Suprapubic skin (tissue), 4 donors: ENCODE measurements at regions not wholly inside any gene's neighbourhood (a gene's known extent, or its start where the extent isn't known, plus 50 kb on each side); places are given as distances from the start of the nearest gene placed in this dataset.

ENCODE experiments used
- DNase-seq, 2 donors: peaks; one replicate each; pipeline ENCODE4 v3.0.0-alpha.2; 2019; ENCODE audit warnings: low spot score in 2 of 2
- H3K27ac ChIP-seq: fragments of 200-600 bp; sonication (generic); one replicate; pipeline ENCODE4 v1.5.1; 2019
- H3K27me3 ChIP-seq: fragments of 200-600 bp; sonication (generic); one replicate; pipeline ENCODE4 v1.5.1; 2019
- H3K36me3 ChIP-seq: fragments of 200-600 bp; sonication (generic); one replicate; pipeline ENCODE4 v1.5.1; 2019
- H3K4me1 ChIP-seq: fragments of 200-600 bp; sonication (generic); one replicate; pipeline ENCODE4 v1.5.1; 2019
- H3K4me3 ChIP-seq: fragments of 200-600 bp; sonication (generic); one replicate; pipeline ENCODE4 v1.5.1; 2019; ENCODE audit warnings: mild to moderate bottlenecking
- H3K9me3 ChIP-seq: fragments of 200-600 bp; sonication (generic); one replicate; pipeline ENCODE4 v1.5.1; 2019
- CTCF ChIP-seq, 2 donors: fragments of 200-600 bp in 1 of 2; fragments of 450-650 bp in 1 of 2; sonication (generic) in 1 of 2; IDR thresholded peaks; one replicate each; pipeline ENCODE4 v1.5.1; 2016 to 2019; ENCODE audit warnings: antibody characterized with exemption in 2 of 2, mild to moderate bottlenecking in 1 of 2, moderate library complexity in 1 of 2
- EP300 ChIP-seq: sonication (generic); formaldehyde crosslinking; IDR thresholded peaks from one replicate; pipeline ENCODE4 v1.6.1; 2017; ENCODE audit warnings: antibody characterized with exemption
- POLR2A ChIP-seq, 2 donors: fragments of 450-650 bp; IDR thresholded peaks; one replicate each; pipeline ENCODE4 v1.6.1; 2017; ENCODE audit warnings: antibody characterized with exemption in 2 of 2, mild to moderate bottlenecking in 2 of 2, moderate library complexity in 2 of 2
- POLR2AphosphoS5 ChIP-seq, 3 donors: sonication (generic); formaldehyde crosslinking; IDR thresholded peaks; one replicate each; pipeline ENCODE4 v1.6.1; 2017; ENCODE audit warnings: antibody characterized with exemption in 3 of 3
- WGBS: methylation state at CpG from one replicate; pipeline ENCODE4 v1.1.5; 2018; 5-methylcytosine and 5-hydroxymethylcytosine counted together

GRCh38 chr2:41886145-41886664 is 161.6 kb upstream of the PKDCC start:
- no peaks in the 10 kb centered on the region for H3K9me3 ChIP-seq
- no peaks in the 10 kb centered on the region for H3K4me1 ChIP-seq
- WGBS: 77% methylated on average over 2 of the region's 2 CpGs
- no peak overlapping the region for H3K27ac ChIP-seq
- DNase-seq: no peak
- no peak overlapping the region for H3K4me3 ChIP-seq
- TF ChIP-seq POLR2A (IDR thresholded peaks at IDR 0.05) (no peak), EP300 (no peak), POLR2AphosphoS5 (IDR thresholded peaks at IDR 0.05) (no peak), CTCF (IDR thresholded peaks at IDR 0.05) (no peak)
- no peaks in the 10 kb centered on the region for H3K27me3 ChIP-seq
- H3K36me3 ChIP-seq: no peaks in the 10 kb centered on the region

DNA sequence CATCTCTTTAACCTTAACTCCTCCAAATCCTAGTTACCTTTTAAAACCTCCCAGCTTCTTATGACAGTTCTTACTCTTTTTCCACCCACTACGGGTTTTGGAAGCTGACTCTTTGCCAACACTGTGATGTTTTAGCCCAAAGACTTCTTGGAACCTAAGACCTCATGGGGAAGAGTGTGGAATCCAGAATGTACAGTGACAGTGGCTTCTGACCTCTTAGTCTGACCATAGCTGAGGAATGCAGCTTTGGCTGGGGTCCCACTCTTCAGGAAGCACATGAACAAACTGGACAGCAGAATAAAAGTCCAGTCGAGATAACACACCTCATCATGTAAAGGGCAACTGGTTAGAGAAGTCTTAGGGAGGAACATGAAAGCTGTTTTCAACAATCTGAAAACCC is 161.1 kb upstream of the PKDCC start:
- Histone ChIP-seq H3K27ac (no peak overlapping the region), H3K27me3 (no peaks in the 10 kb centered on the region), H3K9me3 (no peaks in the 10 kb centered on the region), H3K4me1 (no peaks in the 10 kb centered on the region), H3K36me3 (no peaks in the 10 kb centered on the region), H3K4me3 (no peak overlapping the region)
- no peak for DNase-seq
- no peak for TF ChIP-seq POLR2AphosphoS5 (IDR thresholded peaks at IDR 0.05)
- TF ChIP-seq EP300: no peak
- TF ChIP-seq CTCF (IDR thresholded peaks at IDR 0.05): no peak
- no peak for TF ChIP-seq POLR2A (IDR thresholded peaks at IDR 0.05)
- 48% methylated on average over 2 of the region's 2 CpGs for WGBS

- H3K36me3 ChIP-seq: no peaks in the 10 kb centered on the region
- no peaks in the 10 kb centered on the region for H3K9me3 ChIP-seq
- WGBS: 80% methylated on average over 3 of the region's 3 CpGs
- no peaks in the 10 kb centered on the region for H3K27me3 ChIP-seq
- no peak overlapping the region for H3K27ac ChIP-seq
- no peak overlapping the region for H3K4me3 ChIP-seq
- TF ChIP-seq EP300 (no peak), POLR2AphosphoS5 (IDR thresholded peaks at IDR 0.05) (no peak), CTCF (IDR thresholded peaks at IDR 0.05) (no peak), POLR2A (IDR thresholded peaks at IDR 0.05) (no peak)
- H3K4me1 ChIP-seq: no peaks in the 10 kb centered on the region
- no peak for DNase-seq
Measured at GRCh38 chr2:41890341-41890740, 157.5 kb upstream of the PKDCC start.

- TF ChIP-seq POLR2AphosphoS5 (IDR thresholded peaks at IDR 0.05) (no peak), POLR2A (IDR thresholded peaks at IDR 0.05) (no peak), CTCF (IDR thresholded peaks at IDR 0.05) (no peak), EP300 (no peak)
- H3K27ac ChIP-seq: no peak overlapping the region
- no peaks in the 10 kb centered on the region for H3K27me3 ChIP-seq
- H3K9me3 ChIP-seq: no peaks in the 10 kb centered on the region
- DNase-seq: no peak
- no peaks in the 10 kb centered on the region for H3K36me3 ChIP-seq
- H3K4me1 ChIP-seq: no peaks in the 10 kb centered on the region
- no peak overlapping the region for H3K4me3 ChIP-seq
- WGBS: 69% methylated on average over 4 of the region's 4 CpGs
Measured at GRCh38 chr2:41892476-41892875, 155.3 kb upstream of the PKDCC start.

DNA sequence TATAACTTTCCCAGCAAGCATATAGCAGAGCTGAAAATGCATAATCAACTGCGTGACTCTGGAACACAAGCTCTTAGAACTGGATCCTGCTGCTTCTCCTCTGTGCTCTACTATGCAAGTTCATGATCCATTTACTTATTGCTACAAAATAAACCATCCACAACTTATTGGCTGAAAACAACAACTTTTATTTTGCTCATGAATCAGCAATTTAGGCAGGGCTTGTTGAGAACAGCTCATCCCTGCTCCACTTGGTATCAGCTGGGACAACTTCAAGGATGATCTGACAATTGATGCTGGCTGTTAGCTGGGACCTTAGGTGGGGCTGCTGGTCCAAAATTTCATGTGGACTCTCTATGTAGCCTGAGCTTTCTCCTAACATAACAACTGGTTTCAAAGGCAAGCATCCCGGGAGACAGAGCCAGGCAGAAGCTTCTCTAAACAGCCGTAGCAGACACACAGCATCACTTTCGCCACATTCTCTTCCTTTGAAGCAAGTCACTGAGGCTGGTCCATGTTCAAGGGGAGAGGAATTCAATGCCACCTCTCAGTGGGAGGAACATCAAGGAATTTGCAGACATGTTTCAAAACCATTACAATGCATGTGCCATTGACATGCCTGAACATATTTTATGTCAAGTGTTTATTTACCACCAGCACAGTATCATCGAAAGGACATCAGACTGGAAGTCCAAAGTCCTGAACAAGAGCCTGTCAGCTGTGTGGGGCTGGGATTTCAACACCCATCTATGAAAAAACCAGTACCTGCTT is 153.1 kb upstream of the PKDCC start:
- Histone ChIP-seq H3K4me3 (no peak overlapping the region), H3K9me3 (no peaks in the 10 kb centered on the region), H3K27ac (no peak overlapping the region), H3K4me1 (no peaks in the 10 kb centered on the region), H3K36me3 (no peaks in the 10 kb centered on the region), H3K27me3 (no peaks in the 10 kb centered on the region)
- WGBS: 88% methylated on average over 4 of the region's 5 CpGs
- DNase-seq: no peak
- TF ChIP-seq POLR2AphosphoS5 (IDR thresholded peaks at IDR 0.05) (no peak), POLR2A (IDR thresholded peaks at IDR 0.05) (no peak), EP300 (no peak), CTCF (IDR thresholded peaks at IDR 0.05) (no peak)
